GM12878 (cell line): ENCODE measurements at regions not wholly inside any gene's neighbourhood (a gene's known extent, or its start where the extent isn't known, plus 50 kb on each side); places are given as distances from the start of the nearest gene placed in this dataset.
A peak's percentile ranks its signal among the peaks of the same experiment; 100 is the strongest.

ENCODE experiments used
- ATAC-seq: fragments of 200-7000 bp; cut with Tn5 transposase; 3 replicates; pipeline ENCODE4 v1.9.1; 2020; ENCODE audit warnings: mild to moderate bottlenecking, moderate library complexity
- BruUV-seq: library from RNA; stranded (reverse); fragments of 400-500 nt; replicated peaks from 2 replicates; lab custom pipeline; 2021; lab: Mats Ljungman, UMichigan
- CTCF ChIA-PET: fragments of 300-600 bp; sonication (Branson Sonifier 250); formaldehyde crosslinking; extraction: SDS; loops from one replicate; lab custom pipeline; 2021; ENCODE audit warnings: inconsistent platforms; lab: Yijun Ruan, JAX
- POLR2A ChIA-PET: fragments of 350-600 bp; formaldehyde crosslinking; extraction: SDS; loops from one replicate; lab custom pipeline; 2021; ENCODE audit warnings: inconsistent platforms; lab: Charles Lee
- RAD21 ChIA-PET: fragments of 300-600 bp; sonication (Branson Sonifier 250); formaldehyde crosslinking; loops from one replicate; lab custom pipeline; 2023; ENCODE audit warnings: antibody characterized with exemption; ENCODE audit not compliant: unreplicated experiment; lab: Charles Lee
- SMC1A ChIA-PET: fragments of 300-600 bp; sonication (Branson Sonifier 250); formaldehyde crosslinking; loops from one replicate; lab custom pipeline; 2023; ENCODE audit not compliant: unreplicated experiment, uncharacterized antibody; lab: Charles Lee
- DNase-seq: peaks from one replicate; pipeline ENCODE4 v3.0.0-alpha.2; 2011; ENCODE audit warnings: low read depth, low spot score
- FAIRE-seq: peaks from 3 replicates; lab custom pipeline; 2011; peaks lifted over from hg19 to GRCh38; lab: Jason Lieb, UNC
- H2AFZ ChIP-seq: 2 replicates; pipeline ENCODE4 v1.6.0; 2011; ENCODE audit warnings: low read depth, low read length, control low read depth; ENCODE audit not compliant: control insufficient read depth
- H3K27ac ChIP-seq: 2 replicates; pipeline ENCODE4 v1.5.1; 2011; ENCODE audit warnings: control low read depth; ENCODE audit not compliant: control insufficient read depth, insufficient read depth
- H3K27me3 ChIP-seq, 2 experiments: replicated peaks in 1 of 2; 2 replicates each; pipeline versions ENCODE4 v1.6.0 to v1.6.1; 2011; ENCODE audit warnings: low read length in 1 of 2; ENCODE audit not compliant: control insufficient read depth in 2 of 2, insufficient read depth in 2 of 2
- H3K36me3 ChIP-seq, 2 experiments: 2 replicates each; pipeline ENCODE4 v1.5.1; 2011; ENCODE audit warnings: low read length in 1 of 2; ENCODE audit not compliant: control insufficient read depth in 2 of 2, insufficient read depth in 2 of 2
- H3K4me1 ChIP-seq: 2 replicates; pipeline ENCODE4 v1.6.1; 2011; ENCODE audit warnings: mild to moderate bottlenecking, low read length, moderate library complexity, mixed read lengths; ENCODE audit not compliant: control insufficient read depth, insufficient read depth
- H3K4me2 ChIP-seq: 2 replicates; pipeline ENCODE4 v1.6.0; 2011; ENCODE audit warnings: control low read depth; ENCODE audit not compliant: control insufficient read depth, insufficient read depth
- H3K4me3 ChIP-seq: fragments of 200-600 bp; sonication (generic); 2 replicates; pipeline ENCODE4 v1.5.1; 2016
- H3K79me2 ChIP-seq: 2 replicates; pipeline ENCODE4 v1.6.0; 2011; ENCODE audit warnings: low read length; ENCODE audit not compliant: control insufficient read depth, insufficient read depth
- H3K9ac ChIP-seq: 2 replicates; pipeline ENCODE4 v1.8.0; 2011; ENCODE audit warnings: low read length, control low read depth, mixed read lengths; ENCODE audit not compliant: control insufficient read depth, insufficient read depth
- H3K9me3 ChIP-seq: replicated peaks from 3 replicates; pipeline ENCODE4 v1.5.1; 2011; ENCODE audit warnings: mild to moderate bottlenecking, low read length; ENCODE audit not compliant: control insufficient read depth, insufficient read depth
- H4K20me1 ChIP-seq: 2 replicates; pipeline ENCODE4 v1.6.0; 2011; ENCODE audit not compliant: control insufficient read depth, insufficient read depth
- ATF3 ChIP-seq: IDR thresholded peaks from 2 replicates; pipeline ENCODE4 v1.6.1; 2011; ENCODE audit warnings: low read depth, mild to moderate bottlenecking, low read length, moderate library complexity, borderline replicate concordance; ENCODE audit errors: extremely low read depth
- BCL11A ChIP-seq: IDR thresholded peaks from 2 replicates; pipeline ENCODE4 v1.6.1; 2011; ENCODE audit warnings: low read depth, low read length
- BCL3 ChIP-seq: IDR thresholded peaks from 2 replicates; pipeline ENCODE4 v1.6.1; 2011; ENCODE audit warnings: borderline replicate concordance, low read depth, mild to moderate bottlenecking, moderate library complexity, low read length; ENCODE audit not compliant: insufficient read depth, poor library complexity, severe bottlenecking
- CBX3 ChIP-seq: fragments of 200-600 bp; sonication (generic); IDR thresholded peaks from 2 replicates; pipeline ENCODE4 v1.6.1; 2016; ENCODE audit warnings: low read depth, borderline replicate concordance
- CREB1 ChIP-seq: IDR thresholded peaks from 2 replicates; pipeline ENCODE4 v1.6.1; 2012; ENCODE audit warnings: low read depth, mild to moderate bottlenecking, inconsistent platforms
- EGR1 ChIP-seq, 2 experiments: IDR thresholded peaks; 1 replicate in 1 of 2; 2 replicates in 1 of 2; pipeline ENCODE4 v1.6.1; 2011 to 2012; ENCODE audit warnings: low read depth in 2 of 2, low read length in 2 of 2, borderline replicate concordance in 1 of 2, mild to moderate bottlenecking in 1 of 2, moderate library complexity in 1 of 2
- FOS ChIP-seq: IDR thresholded peaks from 3 replicates; pipeline ENCODE4 v1.6.1; 2011; ENCODE audit warnings: borderline replicate concordance; ENCODE audit not compliant: insufficient read length; ENCODE audit errors: extremely low read depth
- FOXK2 ChIP-seq: fragments of 450-650 bp; IDR thresholded peaks from 2 replicates; pipeline ENCODE4 v1.6.1; 2017; ENCODE audit warnings: mild to moderate bottlenecking, moderate library complexity
- FOXM1 ChIP-seq: IDR thresholded peaks from 2 replicates; pipeline ENCODE4 v1.6.1; 2012; ENCODE audit warnings: low read depth, mild to moderate bottlenecking, inconsistent platforms, low read length, moderate library complexity
- HCFC1 ChIP-seq: fragments of 150-350 bp; IDR thresholded peaks from 2 replicates; pipeline ENCODE4 v1.6.1; 2014; ENCODE audit warnings: low read length
- IKZF1 ChIP-seq: fragments of 450-650 bp; conservative IDR thresholded peaks from 2 replicates; pipeline ENCODE4 v1.6.1; 2017; ENCODE audit warnings: antibody characterized with exemption, mild to moderate bottlenecking
- JUND ChIP-seq: IDR thresholded peaks from 2 replicates; pipeline ENCODE4 v1.6.1; 2012; ENCODE audit warnings: low read depth, mild to moderate bottlenecking, low read length, improper control_type of control experiment, moderate library complexity
- KAT2A ChIP-seq: conservative IDR thresholded peaks from 2 replicates; pipeline ENCODE4 v1.6.1; 2011; ENCODE audit warnings: low read depth, low read length; ENCODE audit not compliant: control insufficient read depth
- NFIC ChIP-seq: IDR thresholded peaks from 2 replicates; pipeline ENCODE4 v1.6.1; 2012; ENCODE audit warnings: low read depth, mild to moderate bottlenecking, inconsistent platforms, low read length, moderate library complexity
- PAX8 ChIP-seq: fragments of 450-650 bp; IDR thresholded peaks from 2 replicates; pipeline ENCODE4 v1.6.1; 2017; ENCODE audit warnings: mild to moderate bottlenecking, moderate library complexity
- POU2F2 ChIP-seq: IDR thresholded peaks from 3 replicates; pipeline ENCODE4 v1.6.1; 2011; ENCODE audit warnings: low read depth, mild to moderate bottlenecking, low read length, borderline replicate concordance
- SKIL ChIP-seq: fragments of 450-650 bp; IDR thresholded peaks from 2 replicates; pipeline ENCODE4 v1.6.1; 2017; ENCODE audit warnings: mild to moderate bottlenecking, low read depth, inconsistent platforms; ENCODE audit not compliant: poor library complexity, severe bottlenecking
- SREBF1 ChIP-seq: IDR thresholded peaks from 2 replicates; pipeline ENCODE4 v1.6.1; 2012; ENCODE audit warnings: mild to moderate bottlenecking, low read length
- TARDBP ChIP-seq: IDR thresholded peaks from 2 replicates; pipeline ENCODE4 v1.6.1; 2016; ENCODE audit warnings: borderline replicate concordance
- USF1 ChIP-seq: IDR thresholded peaks from 2 replicates; pipeline ENCODE4 v1.6.1; 2011; ENCODE audit warnings: borderline replicate concordance, low read depth, mild to moderate bottlenecking, moderate library complexity, mixed read lengths, low read length; ENCODE audit not compliant: insufficient read depth; ENCODE audit errors: extremely low read length
- ZNF274 ChIP-seq: IDR thresholded peaks from one replicate; pipeline ENCODE4 v1.8.0; 2011; ENCODE audit not compliant: insufficient read length, insufficient read depth
- WGBS: methylation state at CpG from one replicate; pipeline ENCODE4 v1.1.6; 2016; ENCODE audit warnings: low lambda C conversion rate; ENCODE audit not compliant: insufficient replicate concordance, insufficient coverage; ENCODE audit errors: missing lambda C conversion rate; 5-methylcytosine and 5-hydroxymethylcytosine counted together
- in situ Hi-C: fragments of 300-500 bp; cut with MboI; formaldehyde crosslinking; loops from 9 replicates; pipeline ENCODE4 v1.14.3; 2018; ENCODE audit warnings: mixed read lengths
- intact Hi-C: fragments of 100-400 bp; cut with micrococcal nuclease; formaldehyde crosslinking; loops from one replicate; pipeline ENCODE4 v1.14.2; 2022; ENCODE audit not compliant: unreplicated experiment

- no TSS peak for BruUV-seq
- Histone ChIP-seq H2AFZ (no peak overlapping the region), H3K27ac (peak overlapping the region; percentile 51; the same call in 1 of the 2 replicates), H3K79me2 (peaks cover 100% of the 10 kb centered on the region), H3K9me3 (no peaks in the 10 kb centered on the region), H3K9ac (no peak overlapping the region), H4K20me1 (no peaks in the 10 kb centered on the region), H3K27me3 (no peaks in the 10 kb centered on the region), H3K4me1 (peaks cover 8% of the 10 kb centered on the region; the same call in 1 of the 2 replicates), H3K4me2 (peak overlapping the region; percentile 85), H3K4me3 (no peak overlapping the region), H3K36me3 (no peaks in the 10 kb centered on the region)
- intact Hi-C loops (loop anchor here (5.0 kb wide), 1 partner anchor 138 kb away; the partner anchor contains the start of gene SPRYD7), in situ Hi-C loops (no loop called here)
- no peak for DNase-seq
- peak; percentile 63 for ATAC-seq
- FAIRE-seq: peak; percentile 80
- ChIA-PET SMC1A (interaction anchor here (0.9 to 5.6 kb wide), 4 partner anchors 9 to 840 kb away, joined by 3 to 38 read pairs (median 4); partner anchors contain the start of gene TRIM13), POLR2A (interaction anchor here (2.3 kb wide), 1 partner anchor 78 kb away, joined by 8 read pairs; the partner anchor contains the start of gene TRIM13), CTCF (interaction anchor here (1.1 to 15.3 kb wide), 3 partner anchors 9 to 99 kb away, joined by 4 to 159 read pairs (median 7); partner anchors contain the start of gene TRIM13), RAD21 (interaction anchor here (1.2 to 13.9 kb wide), 3 partner anchors 75 to 839 kb away, joined by 3 to 175 read pairs (median 118); partner anchors contain the start of gene TRIM13)
- 0% methylated on average over 1 of the region's 1 CpG for WGBS
- no peak for TF ChIP-seq POU2F2
- no peak for TF ChIP-seq ZNF274
- TF ChIP-seq TARDBP: no peak
- TF ChIP-seq JUND: no peak
- TF ChIP-seq FOXM1: peak; percentile 92; the same call in 1 of the 2 replicates
- no peak for TF ChIP-seq CBX3
- no peak for TF ChIP-seq IKZF1
- TF ChIP-seq EGR1 (IDR thresholded peaks at IDR 0.05; ENCODE audit: borderline replicate concordance in 1 of 2, low read depth in 2 of 2, low read length in 2 of 2): no peak
- TF ChIP-seq ATF3: no peak
- peak; percentile 43 for TF ChIP-seq SKIL
- TF ChIP-seq PAX8: no peak
- TF ChIP-seq BCL11A: peak; percentile 24; the same call in 1 of the 2 replicates
- no peak for TF ChIP-seq KAT2A
- TF ChIP-seq CREB1: 0 out of 2 replicates have a peak, but pooled peaks have one; percentile 23
- TF ChIP-seq NFIC: peak; percentile 98
- TF ChIP-seq BCL3: peak; percentile 32
- TF ChIP-seq SREBF1: no peak
- TF ChIP-seq USF1: no peak
- no peak for TF ChIP-seq FOXK2
- TF ChIP-seq FOS: no peak
- TF ChIP-seq HCFC1: no peak
Observed at GRCh38 chr13:50074843-50075242, 59.6 kb downstream of the KCNRG start.
